Liver (tissue), 8 donors: ENCODE measurements at regions not wholly inside any gene's neighbourhood (a gene's known extent, or its start where the extent isn't known, plus 50 kb on each side); places are given as distances from the start of the nearest gene placed in this dataset.

Source experiments
- DNase-seq: peaks from one replicate; pipeline ENCODE4 v3.0.0-alpha.2; 2017; ENCODE audit warnings: low spot score
- H3K27ac ChIP-seq, 2 donors: one replicate each; pipeline ENCODE4 v1.7.0; 2013; ENCODE audit warnings: inconsistent platforms in 2 of 2, low read length in 2 of 2, control low read depth in 1 of 2, low read depth in 1 of 2, mild to moderate bottlenecking in 1 of 2
- H3K27me3 ChIP-seq, 4 donors: one replicate each; pipeline versions ENCODE4 v1.6.1 to v1.7.0; 2013; ENCODE audit warnings: low read length in 3 of 4, inconsistent platforms in 1 of 4, mild to moderate bottlenecking in 1 of 4, moderate library complexity in 1 of 4; ENCODE audit not compliant: control insufficient read depth in 4 of 4, insufficient read depth in 4 of 4
- H3K36me3 ChIP-seq, 4 donors: one replicate each; pipeline versions ENCODE4 v1.6.1 to v1.7.0; 2013; ENCODE audit warnings: low read length in 3 of 4, mild to moderate bottlenecking in 3 of 4, low read depth in 1 of 4, moderate library complexity in 1 of 4; ENCODE audit not compliant: control insufficient read depth in 4 of 4, insufficient read depth in 3 of 4
- H3K4me1 ChIP-seq, 4 donors: one replicate each; pipeline versions ENCODE4 v1.6.1 to v1.7.0; 2013; ENCODE audit warnings: low read length in 3 of 4, mild to moderate bottlenecking in 3 of 4, moderate library complexity in 1 of 4; ENCODE audit not compliant: control insufficient read depth in 4 of 4, insufficient read depth in 4 of 4
- H3K4me3 ChIP-seq, 3 donors: one replicate each; pipeline versions ENCODE4 v1.6.1 to v1.7.0; 2013; ENCODE audit warnings: low read length in 3 of 3, control low read depth in 1 of 3, low read depth in 1 of 3, mild to moderate bottlenecking in 1 of 3
- H3K9ac ChIP-seq, 2 donors: one replicate each; pipeline ENCODE4 v1.7.0; 2013; ENCODE audit warnings: low read length in 2 of 2, mild to moderate bottlenecking in 2 of 2, moderate library complexity in 2 of 2, control low read depth in 1 of 2, low read depth in 1 of 2
- H3K9me3 ChIP-seq, 4 donors: one replicate each; pipeline versions ENCODE4 v1.6.1 to v1.7.0; 2013; ENCODE audit warnings: low read length in 3 of 4; ENCODE audit not compliant: control insufficient read depth in 4 of 4
- ATF3 ChIP-seq: IDR thresholded peaks from 2 replicates; pipeline ENCODE4 v1.6.1; 2016; ENCODE audit warnings: antibody characterized with exemption
- CTCF ChIP-seq: fragments of 150-350 bp; IDR thresholded peaks from 2 replicates; pipeline ENCODE4 v1.5.1; 2017; ENCODE audit warnings: improper control_type of control experiment, low read depth, low read length; ENCODE audit not compliant: missing input control
- FOXA2 ChIP-seq: IDR thresholded peaks from 2 replicates; pipeline ENCODE4 v1.6.1; 2016; ENCODE audit warnings: antibody characterized with exemption
- HNF4A ChIP-seq, 2 donors: conservative IDR thresholded peaks; 2 replicates each; pipeline ENCODE4 v1.6.1; 2016; ENCODE audit warnings: antibody characterized with exemption in 2 of 2, mild to moderate bottlenecking in 2 of 2
- HNF4G ChIP-seq: IDR thresholded peaks from 2 replicates; pipeline ENCODE4 v1.6.1; 2016; ENCODE audit warnings: antibody characterized with exemption
- JUND ChIP-seq, 2 donors: IDR thresholded peaks; 2 replicates each; pipeline ENCODE4 v1.6.1; 2016; ENCODE audit warnings: antibody characterized with exemption in 2 of 2
- MAX ChIP-seq: IDR thresholded peaks from 2 replicates; pipeline ENCODE4 v1.6.1; 2016; ENCODE audit warnings: antibody characterized with exemption
- NR2F2 ChIP-seq: IDR thresholded peaks from 2 replicates; pipeline ENCODE4 v1.6.1; 2016; ENCODE audit warnings: antibody characterized with exemption
- RAD21 ChIP-seq, 2 donors: IDR thresholded peaks; 2 replicates each; pipeline ENCODE4 v1.6.1; 2016; ENCODE audit warnings: antibody characterized with exemption in 2 of 2, mild to moderate bottlenecking in 2 of 2
- REST ChIP-seq: IDR thresholded peaks from 2 replicates; pipeline ENCODE4 v1.6.1; 2016; ENCODE audit warnings: antibody characterized with exemption, mild to moderate bottlenecking
- RXRA ChIP-seq, 2 donors: IDR thresholded peaks; 2 replicates each; pipeline ENCODE4 v1.6.1; 2017 to 2018; ENCODE audit warnings: antibody characterized with exemption in 2 of 2, mild to moderate bottlenecking in 1 of 2
- SP1 ChIP-seq: IDR thresholded peaks from 2 replicates; pipeline ENCODE4 v1.6.1; 2018; ENCODE audit warnings: antibody characterized with exemption, mild to moderate bottlenecking
- YY1 ChIP-seq: IDR thresholded peaks from 2 replicates; pipeline ENCODE4 v1.6.1; 2016; ENCODE audit warnings: antibody characterized with exemption, mild to moderate bottlenecking
- ZBTB33 ChIP-seq: IDR thresholded peaks from 2 replicates; pipeline ENCODE4 v1.6.1; 2016; ENCODE audit warnings: antibody characterized with exemption
- WGBS: extraction: QIAGEN DNeasy Blood & Tissue Kit; methylation state at CpG from one replicate; pipeline ENCODE4 v1.1.7; 2013; 5-methylcytosine and 5-hydroxymethylcytosine counted together
- donor health status: healthy.
- donor health status: healthy.
- donor health status: healthy.
- donor health status: healthy.
- donor health status: healthy.

- Histone ChIP-seq H3K36me3 (no peaks in the 10 kb centered on the region), H3K4me1 (no peaks in the 10 kb centered on the region), H3K9me3 (no peaks in the 10 kb centered on the region), H3K9ac (no peak overlapping the region), H3K27ac (no peak overlapping the region), H3K27me3 (no peaks in the 10 kb centered on the region), H3K4me3 (no peak overlapping the region)
- TF ChIP-seq MAX, result no peak
- no peak for TF ChIP-seq NR2F2
- WGBS, result 68% methylated on average over 2 of the region's 2 CpGs
- DNase-seq, result no peak
These were observed 105.3 kb downstream of the SPCS3 start for GRCh38 chr4:176425035-176425434.

GRCh38 chr4:176432811-176433540 lies 113.2 kb downstream of the SPCS3 start:
- WGBS, result 64% methylated on average over 6 of the region's 6 CpGs
- no peaks in the 10 kb centered on the region for H3K27me3 ChIP-seq
- TF ChIP-seq YY1 (no peak), FOXA2 (no peak), SP1 (no peak), RXRA (IDR thresholded peaks at IDR 0.05) (no peak), HNF4G (no peak), JUND (IDR thresholded peaks at IDR 0.05) (no peak), HNF4A (conservative IDR thresholded peaks at IDR 0.05) (no peak), NR2F2 (no peak), MAX (no peak), CTCF (no peak), ZBTB33 (no peak)
- H3K4me1 ChIP-seq, result no peaks in the 10 kb centered on the region
- no peak overlapping the region for H3K9ac ChIP-seq
- no peak overlapping the region for H3K27ac ChIP-seq
- no peak for DNase-seq
- H3K36me3 ChIP-seq, result no peaks in the 10 kb centered on the region
- no peaks in the 10 kb centered on the region for H3K9me3 ChIP-seq
- H3K4me3 ChIP-seq, result no peak overlapping the region

GRCh38 chr4:176433983-176434382 lies 114.2 kb downstream of the SPCS3 start:
- DNase-seq, result no peak
- Histone ChIP-seq H3K4me1 (no peaks in the 10 kb centered on the region), H3K4me3 (no peak overlapping the region), H3K36me3 (no peaks in the 10 kb centered on the region), H3K27me3 (no peaks in the 10 kb centered on the region), H3K9ac (no peak overlapping the region), H3K27ac (no peak overlapping the region), H3K9me3 (no peaks in the 10 kb centered on the region)
- 71% methylated on average over 3 of the region's 3 CpGs for WGBS
- TF ChIP-seq RAD21 (IDR thresholded peaks at IDR 0.05) (no peak), HNF4A (conservative IDR thresholded peaks at IDR 0.05) (no peak), REST (no peak), YY1 (no peak), SP1 (no peak), JUND (IDR thresholded peaks at IDR 0.05) (no peak), ATF3 (no peak)
